DMS 273 (cell line): ENCODE measurements at regions not wholly inside any gene's neighbourhood (a gene's known extent, or its start where the extent isn't known, plus 50 kb on each side); places are given as distances from the start of the nearest gene placed in this dataset.
A peak's percentile ranks its signal among the peaks of the same experiment; 100 is the strongest.

Experiments used
- DNase-seq: peaks from one replicate; lab custom pipeline; 2025; ENCODE audit not compliant: unreplicated experiment; lab: John Stamatoyannopoulos, UW

DNA sequence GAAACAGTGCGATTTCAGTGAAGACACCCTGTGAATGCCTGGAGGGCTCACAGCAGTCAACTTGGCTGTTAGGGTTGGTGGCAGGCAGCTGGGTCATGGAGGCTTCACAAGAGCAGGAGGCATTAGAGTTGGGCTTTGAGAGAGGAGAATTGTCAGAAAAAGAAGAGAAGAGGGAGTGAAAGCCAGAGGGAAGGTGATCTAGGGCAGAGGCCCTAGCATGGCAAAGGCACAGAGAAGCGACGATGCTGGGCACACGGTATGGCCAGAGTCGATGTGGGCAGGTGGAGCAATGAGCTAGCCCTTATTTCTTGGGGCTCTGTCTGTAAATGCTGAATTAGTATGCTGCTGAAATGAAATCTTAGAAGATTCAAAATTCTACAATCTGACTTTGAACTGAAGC is 52.6 kb upstream of the OLFM4 start:
- DNase-seq = no peak

DNA sequence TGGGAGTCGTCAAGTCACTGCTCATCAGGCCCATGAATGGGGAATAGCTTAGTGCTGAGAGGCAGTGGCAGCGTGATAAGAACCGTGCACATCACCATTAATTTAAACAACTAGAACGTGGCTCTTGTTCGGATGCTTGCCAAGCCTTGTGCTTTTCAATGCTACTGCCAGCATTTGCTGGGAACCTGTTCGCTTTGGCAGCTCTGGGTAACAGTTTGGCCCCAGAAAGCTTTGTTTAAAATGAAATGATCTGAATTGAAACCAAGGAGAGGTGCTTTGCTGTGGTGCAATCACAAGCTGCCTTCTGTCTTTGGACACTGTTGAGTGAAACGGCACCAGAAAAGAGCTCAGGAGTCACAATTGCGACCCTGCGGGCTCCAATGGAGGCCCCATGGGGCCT is 53.5 kb upstream of the OLFM4 start:
- no peak for DNase-seq

- DNase-seq = no peak
These were observed 53.9 kb upstream of the OLFM4 start for GRCh38 chr13:52974711-52975110.

GRCh38 chr13:52969373-52969772 is 59.2 kb upstream of the OLFM4 start:
- DNase-seq = peak; percentile 79

DNA sequence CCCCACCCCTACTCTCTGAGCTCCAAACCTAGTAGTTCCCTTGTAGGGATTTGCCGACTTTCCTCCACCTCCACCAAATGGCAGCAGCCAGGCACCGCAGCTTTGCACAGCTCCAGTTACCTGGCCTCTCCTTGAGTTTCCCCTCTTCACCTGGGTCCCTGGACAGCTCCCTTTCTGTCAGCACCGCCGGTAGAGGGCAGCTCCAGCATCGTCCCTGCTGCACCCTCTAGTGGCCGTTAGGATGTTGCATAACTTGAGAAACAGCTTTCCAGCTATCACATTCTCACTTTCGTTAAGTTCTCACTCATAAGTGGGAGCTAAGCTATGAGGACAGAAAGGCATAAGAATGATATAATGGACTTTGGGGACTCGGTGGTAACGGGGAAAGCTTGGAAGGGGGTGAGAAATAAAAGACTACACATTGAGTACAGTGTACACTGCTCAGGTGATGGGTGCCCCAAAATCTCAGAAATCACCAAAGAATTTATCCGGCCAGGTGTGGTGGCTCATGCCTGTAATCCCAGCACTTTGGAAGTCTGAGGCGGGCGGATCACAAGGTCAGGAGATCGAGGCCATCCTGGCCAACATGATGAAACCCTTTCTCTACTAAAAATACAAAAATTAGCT is 60.4 kb upstream of the OLFM4 start:
- DNase-seq = peak; percentile 85

DNA sequence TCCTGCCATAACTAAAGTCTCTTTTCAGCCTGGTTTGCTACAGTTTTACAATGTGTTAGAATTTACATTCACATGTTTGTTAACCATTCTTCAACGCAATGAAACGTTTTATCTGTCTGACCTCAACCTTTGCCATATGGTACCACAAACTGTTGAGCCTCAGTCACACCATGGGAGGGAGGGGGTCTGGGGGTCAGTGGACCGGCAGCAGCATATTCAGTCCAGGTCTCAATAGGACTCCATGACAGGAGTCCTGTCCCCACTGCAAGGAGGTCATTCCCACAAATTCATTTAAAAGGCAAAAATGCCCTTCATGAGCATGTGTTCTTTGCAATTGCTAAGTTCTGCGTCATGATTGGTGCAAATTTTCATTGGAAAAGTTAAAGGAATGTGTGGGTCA is 66.6 kb upstream of the OLFM4 start:
- no peak for DNase-seq

- DNase-seq = no peak
These were observed 67.2 kb upstream of the OLFM4 start for GRCh38 chr13:52961256-52961910.

GRCh38 chr13:52955472-52955874 is 73.1 kb upstream of the OLFM4 start:
- no peak for DNase-seq

DNA sequence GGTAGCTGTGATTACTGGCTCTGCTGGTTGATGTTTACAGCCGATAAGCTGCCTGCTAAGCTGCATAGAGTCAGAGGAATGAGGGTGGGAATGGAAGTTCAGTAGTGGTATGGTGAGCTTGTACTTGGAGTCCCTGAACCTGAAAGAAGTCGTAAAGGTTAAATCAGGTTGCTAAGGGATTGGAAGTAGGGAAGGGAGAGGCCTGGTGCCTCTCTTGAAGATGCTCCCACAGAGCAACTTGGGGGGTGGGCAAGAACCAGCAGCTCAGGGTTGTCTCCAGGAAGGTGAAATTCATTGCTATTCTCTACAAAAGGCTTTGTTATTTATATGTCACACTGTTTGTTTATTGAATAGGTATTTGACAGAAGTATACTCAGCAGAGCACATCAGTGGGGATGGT is 73.8 kb upstream of the OLFM4 start:
- no peak for DNase-seq

GRCh38 chr13:52950436-52950956 is 78.1 kb upstream of the OLFM4 start:
- no peak for DNase-seq

GRCh38 chr13:52949742-52950141 is 78.9 kb upstream of the OLFM4 start:
- peak; percentile 54 for DNase-seq

- DNase-seq = peak; percentile 26
These were observed 79.6 kb upstream of the OLFM4 start for GRCh38 chr13:52949044-52949443.

DNA sequence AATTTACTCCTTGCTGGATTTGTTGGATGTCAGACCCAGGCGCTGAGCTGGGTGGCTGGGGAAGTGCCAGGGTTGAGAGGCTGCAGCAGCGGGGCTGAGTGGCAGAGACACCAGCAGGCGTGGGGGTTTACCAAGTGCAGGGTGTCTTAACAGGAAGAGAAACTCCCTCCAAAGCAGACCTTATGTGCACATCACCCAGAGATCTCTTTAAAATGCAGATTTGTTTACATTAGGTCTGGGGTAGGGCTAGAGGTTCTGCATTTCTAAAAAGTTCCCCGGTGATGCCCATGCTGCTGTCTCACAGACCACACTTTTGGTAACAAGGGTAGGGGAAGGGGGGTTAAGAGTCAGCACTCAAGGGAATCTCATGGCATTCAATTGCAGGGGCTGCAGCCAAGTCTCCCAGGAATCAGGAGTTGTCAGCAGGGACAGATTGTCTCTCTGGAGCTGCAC is 80.7 kb upstream of the OLFM4 start:
- peak; percentile 90 for DNase-seq

DNA sequence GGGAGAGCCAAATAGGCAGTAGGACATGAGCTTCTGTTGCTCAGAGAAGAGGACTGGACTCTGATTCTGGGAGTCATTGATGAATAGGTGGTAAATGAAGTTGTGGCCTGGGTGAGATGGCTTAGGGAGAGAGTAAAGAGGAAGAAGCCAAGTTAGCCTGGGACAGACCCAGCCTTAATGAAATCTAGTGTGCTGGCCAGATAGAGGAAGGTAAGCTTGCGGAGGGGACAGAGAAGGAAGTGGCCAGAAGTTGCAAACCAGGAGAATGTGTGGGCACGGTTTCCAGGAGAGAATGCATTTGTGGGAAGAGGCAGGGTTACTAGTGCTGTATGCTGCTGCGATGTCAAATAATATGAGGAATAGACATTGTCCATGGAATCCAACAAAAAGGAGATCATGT is 83.3 kb upstream of the OLFM4 start:
- DNase-seq = no peak

GRCh38 chr13:52944697-52945096 is 83.9 kb upstream of the OLFM4 start:
- no peak for DNase-seq

GRCh38 chr13:52938065-52938464 is 89.6 kb upstream of the PCDH8 start:
- DNase-seq = no peak

- peak; percentile 12 for DNase-seq
These were observed 88.4 kb upstream of the PCDH8 start for GRCh38 chr13:52936806-52937205.

DNA sequence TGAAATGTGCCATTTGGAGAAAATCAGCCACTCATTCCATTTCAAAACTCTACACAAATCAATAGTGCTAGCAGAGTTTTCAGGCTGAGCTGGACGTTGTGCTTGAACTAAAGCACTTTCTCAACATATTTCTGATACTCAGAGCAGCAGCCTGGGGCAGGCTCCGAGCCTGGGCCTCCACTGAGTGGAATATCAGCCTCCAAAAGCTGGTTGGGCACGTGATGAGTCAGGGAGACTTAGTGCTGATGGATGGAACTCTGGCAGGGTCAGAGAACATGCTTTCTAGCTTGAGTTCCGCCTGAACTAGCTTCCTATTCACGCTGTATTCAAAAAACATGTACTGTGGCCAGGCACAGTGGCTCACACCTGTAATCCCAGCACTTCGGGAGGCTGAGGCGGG is 85.8 kb upstream of the PCDH8 start:
- DNase-seq = no peak

DNA sequence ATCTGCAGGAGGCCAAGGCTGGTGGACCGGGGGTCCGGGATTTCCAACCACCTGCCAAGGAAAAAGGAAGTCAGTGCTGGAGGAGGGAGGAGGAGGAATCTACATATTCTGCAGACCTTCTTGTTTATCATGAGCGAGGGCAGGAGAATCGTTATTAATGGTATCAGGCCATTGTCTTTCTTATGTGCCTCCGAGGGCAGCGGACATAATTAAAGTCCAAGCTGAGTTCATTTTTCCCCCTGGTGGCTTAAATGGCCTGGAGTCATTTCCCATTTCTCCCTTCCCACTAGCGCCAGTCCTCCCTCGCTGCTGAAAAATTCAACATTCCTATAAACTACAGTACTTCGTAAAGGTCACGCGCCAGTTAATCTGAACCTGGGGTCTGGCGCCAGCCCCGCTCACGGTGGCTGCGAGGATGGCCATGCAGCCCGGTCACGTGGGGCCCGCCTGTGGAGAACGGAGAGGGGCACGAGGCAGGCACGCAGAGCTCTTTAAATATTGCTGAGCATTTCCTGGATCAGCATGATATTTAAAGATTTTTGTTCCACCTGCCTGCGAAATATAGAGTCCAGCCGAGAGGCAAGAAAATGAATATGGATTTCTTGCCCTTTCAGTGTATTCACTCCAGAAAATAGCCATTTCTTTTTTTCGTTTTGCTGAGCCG is 85.2 kb upstream of the PCDH8 start:
- DNase-seq = no peak

DNA sequence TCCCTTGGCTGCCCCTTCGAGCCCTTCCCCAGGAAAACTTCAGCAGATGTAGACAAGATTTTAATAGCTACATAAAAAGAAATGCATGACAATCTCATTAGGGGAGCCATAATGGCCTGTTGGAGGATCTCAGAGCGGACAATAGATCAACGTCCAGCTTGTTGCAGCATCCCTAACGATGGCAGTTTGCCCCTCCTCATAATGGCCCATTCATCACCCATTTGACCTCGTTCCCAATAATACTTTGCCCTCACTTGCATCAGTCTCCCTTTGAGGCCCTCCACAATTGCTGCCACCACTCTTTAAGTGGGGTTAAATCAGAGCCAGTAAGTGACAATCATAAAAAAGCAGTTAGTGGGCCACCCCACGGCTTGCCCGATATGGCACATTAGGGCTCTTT is 84.7 kb upstream of the PCDH8 start:
- no peak for DNase-seq

- no peak for DNase-seq
These were observed 84.2 kb upstream of the PCDH8 start for GRCh38 chr13:52932649-52933048.
